ENCODE measurements at regions not wholly inside any gene's neighbourhood (a gene's known extent, or its start where the extent isn't known, plus 50 kb on each side); places are given as distances from the start of the nearest gene placed in this dataset.

DNA sequence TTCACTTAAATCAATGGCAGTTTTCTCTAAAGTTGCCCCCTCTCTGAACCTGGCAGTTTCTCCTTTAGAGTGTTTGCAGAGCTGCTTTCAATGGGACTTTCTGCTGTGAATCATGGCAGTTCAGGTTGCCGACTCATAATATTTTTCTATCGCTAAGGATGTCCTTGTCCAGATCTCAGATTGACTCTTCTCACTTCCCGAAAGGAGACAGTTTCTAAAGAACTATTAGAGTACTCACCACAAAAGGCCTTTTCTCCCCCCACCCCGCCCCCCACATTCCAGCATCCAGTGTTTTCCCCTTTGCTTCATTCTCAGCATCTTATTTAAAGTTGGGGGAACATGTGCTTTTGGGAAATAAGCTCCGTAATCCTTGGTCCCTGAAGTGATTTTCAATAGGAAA, 443.5 kb upstream of the KLF4 start:
- peak; percentile 45 for DNase-seq

DNA sequence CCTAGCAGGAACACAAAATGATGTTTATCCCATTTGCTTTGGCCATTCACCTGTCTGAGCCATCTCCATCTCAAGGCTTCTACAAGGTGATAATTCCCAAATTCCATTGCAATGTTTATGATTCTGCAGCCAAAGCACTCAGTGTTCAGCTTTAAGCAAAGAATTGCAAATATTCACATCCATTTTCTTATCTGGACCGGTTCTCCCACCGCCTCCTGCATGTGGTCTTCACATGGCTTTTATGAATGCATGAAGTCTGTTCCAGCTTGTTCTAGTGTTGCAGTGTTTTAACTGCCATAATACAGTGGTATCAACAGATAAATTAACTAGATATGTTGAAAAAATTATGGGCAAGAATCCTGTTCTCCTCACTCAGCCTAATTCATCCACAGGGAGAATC, 443.0 kb upstream of the KLF4 start:
- DNase-seq = no peak

GRCh38 chr9:107932046-107932445, 442.5 kb upstream of the KLF4 start:
- no peak for DNase-seq

GRCh38 chr9:107931071-107931715, 441.6 kb upstream of the KLF4 start:
- no peak for DNase-seq

DNA sequence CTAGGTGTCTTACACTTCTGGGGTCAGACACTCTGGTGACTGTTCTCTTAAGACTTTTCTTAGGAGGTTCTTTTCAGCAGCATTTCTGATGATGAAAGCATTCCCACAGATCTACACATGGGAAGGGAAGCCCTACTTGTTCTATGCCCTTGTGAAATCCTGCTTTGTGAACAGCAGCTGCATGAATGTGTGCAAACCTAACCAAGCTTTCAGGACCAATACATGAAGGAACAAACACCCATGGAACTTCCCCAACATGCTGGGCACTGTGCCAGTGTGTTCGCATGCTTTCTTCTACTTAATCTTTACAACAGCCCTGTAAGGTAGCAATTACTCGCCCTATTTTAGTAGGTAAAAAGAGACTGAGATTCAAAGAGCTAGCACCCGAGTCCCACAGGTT, 439.9 kb upstream of the KLF4 start:
- no peak for DNase-seq

- no peak for DNase-seq
Measured at GRCh38 chr9:107928701-107929371, 439.3 kb upstream of the KLF4 start.

GRCh38 chr9:107927276-107927675, 437.7 kb upstream of the KLF4 start:
- DNase-seq = no peak

GRCh38 chr9:107925749-107926297, 436.3 kb upstream of the KLF4 start:
- DNase-seq = no peak

GRCh38 chr9:107922260-107922659, 432.7 kb upstream of the KLF4 start:
- DNase-seq = no peak

DNA sequence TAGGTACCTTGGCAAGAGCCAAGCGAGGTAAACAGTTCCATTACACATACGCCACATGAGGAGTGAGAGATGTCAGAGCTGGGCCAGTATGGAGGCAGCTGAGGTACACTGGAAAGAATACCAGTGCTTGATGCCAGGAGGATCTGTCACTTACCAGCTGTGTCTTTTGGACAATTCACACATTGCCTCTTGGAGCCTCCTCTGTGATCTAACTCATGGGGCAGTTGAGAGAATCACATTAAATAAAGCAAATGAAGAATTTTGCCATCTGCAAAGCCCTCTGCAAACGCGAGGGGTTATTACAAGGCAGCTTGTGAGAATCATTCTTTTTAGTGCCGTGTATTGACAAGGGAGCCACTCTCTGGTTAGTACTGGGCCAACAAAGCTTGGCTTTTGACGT, 429.7 kb upstream of the KLF4 start:
- DNase-seq = peak; percentile 46

GRCh38 chr9:107918749-107919148, 429.2 kb upstream of the KLF4 start:
- no peak for DNase-seq

DNA sequence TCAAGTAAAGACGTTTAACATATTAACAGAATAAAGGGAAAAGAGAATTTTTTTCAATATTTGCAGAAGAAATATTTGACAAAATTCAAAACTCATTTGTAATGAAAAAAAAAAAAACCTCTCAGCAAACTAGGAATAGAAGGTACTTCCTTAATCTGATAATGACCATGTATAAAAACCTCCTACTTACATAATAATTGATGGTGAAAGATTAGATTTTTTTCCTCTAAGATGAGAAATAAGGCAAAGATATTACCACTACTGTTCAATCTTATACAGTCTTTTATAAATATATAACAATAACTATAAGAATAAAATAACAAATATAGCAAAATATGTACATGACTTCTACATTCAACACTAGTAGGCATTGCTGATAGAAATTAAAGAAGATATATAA, 424.6 kb upstream of the KLF4 start:
- DNase-seq = no peak

DNA sequence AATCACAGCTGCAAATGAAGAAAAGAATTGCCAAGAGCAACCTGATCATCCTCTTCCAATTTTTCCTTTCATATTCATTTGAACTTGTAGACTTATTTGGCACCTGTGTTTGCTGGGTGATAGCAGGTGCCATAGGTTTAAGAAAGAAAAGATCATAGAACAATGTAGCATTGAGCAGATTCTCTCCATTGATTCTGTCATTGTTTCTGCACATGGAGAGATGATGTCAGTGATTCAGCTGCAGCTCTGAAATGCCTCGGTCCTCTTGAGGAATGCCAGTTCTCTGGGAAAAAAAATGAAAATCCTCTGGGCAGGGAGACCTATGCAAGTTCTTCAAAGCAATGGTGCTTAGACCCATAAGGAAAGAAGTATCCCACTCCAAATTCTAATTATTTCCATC, 418.1 kb upstream of the KLF4 start:
- no peak for DNase-seq

DNA sequence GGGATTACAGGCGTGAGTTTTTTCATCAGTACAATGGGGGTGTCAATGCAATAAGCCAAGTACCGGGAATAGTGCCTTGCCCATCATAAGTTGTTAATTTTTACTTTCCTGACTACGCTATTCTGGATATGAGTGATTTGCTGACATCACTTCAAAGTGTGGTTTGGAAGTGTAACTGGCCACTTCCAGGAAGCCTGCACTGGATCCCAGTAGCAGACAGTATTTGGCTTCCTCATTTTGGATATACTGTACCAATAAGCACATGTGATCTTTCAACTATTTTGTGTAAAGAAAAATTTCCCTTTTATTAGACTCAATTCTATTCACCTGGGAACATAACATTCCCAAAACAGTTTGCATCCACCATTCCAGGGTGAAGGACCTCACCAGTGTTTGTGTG, 417.7 kb upstream of the KLF4 start:
- DNase-seq = no peak

- no peak for DNase-seq
Measured at GRCh38 chr9:107906074-107906473, 416.5 kb upstream of the KLF4 start.

DNA sequence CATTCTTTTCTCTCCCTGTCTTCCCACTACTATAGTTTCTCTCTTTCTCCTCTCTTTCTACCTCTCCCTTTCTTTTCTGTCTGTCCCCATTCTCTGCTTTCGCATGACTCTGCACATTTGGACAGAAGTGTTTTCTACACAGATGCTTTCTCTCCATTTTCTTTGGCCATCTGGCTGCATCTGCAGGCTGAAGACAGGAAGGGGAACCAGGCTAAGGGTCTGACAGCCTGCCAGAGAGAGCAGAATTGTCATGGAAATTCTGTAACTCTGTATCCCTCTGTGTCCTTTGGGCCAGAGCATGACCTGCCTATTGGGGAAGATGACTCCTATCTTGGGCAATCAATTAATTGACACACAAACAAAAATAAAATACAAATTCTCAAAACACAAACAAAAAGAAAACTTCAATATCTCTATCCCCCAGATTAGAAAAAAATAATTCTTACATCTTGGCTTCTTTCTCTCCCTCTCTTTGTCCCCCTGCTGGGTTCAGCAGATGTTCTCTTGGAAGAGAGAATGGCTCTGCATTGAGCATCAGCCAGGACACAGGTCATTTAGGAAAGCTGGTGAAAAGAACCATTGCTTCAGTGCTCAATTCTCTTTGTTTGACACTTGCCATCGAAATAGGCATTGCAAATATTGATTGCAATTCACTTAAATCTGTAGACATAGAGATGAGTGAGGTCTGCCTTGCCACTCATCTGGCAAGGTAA, 415.9 kb upstream of the KLF4 start:
- DNase-seq = no peak

GRCh38 chr9:107899961-107900330, 410.4 kb upstream of the KLF4 start:
- no peak for DNase-seq

DNA sequence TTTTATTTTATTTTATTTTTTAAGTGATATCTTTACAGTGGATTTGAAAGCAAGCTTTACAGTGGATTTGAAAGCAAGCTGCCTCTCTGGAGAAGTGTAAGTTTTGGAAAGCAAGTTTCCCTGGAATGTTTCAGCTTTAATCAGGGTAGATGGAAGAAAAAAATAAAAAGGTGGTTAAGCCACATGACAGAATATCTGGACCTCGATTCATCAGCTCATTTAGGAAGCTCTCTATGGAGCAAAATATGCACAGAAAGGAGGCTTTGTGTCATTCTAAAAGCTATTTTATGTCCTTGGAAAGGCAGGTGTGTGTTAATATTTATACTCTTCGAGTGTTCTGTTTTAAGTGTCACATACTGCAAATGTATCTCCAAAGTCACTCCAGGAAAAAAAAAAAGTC, 409.2 kb upstream of the KLF4 start:
- DNase-seq = no peak

DNA sequence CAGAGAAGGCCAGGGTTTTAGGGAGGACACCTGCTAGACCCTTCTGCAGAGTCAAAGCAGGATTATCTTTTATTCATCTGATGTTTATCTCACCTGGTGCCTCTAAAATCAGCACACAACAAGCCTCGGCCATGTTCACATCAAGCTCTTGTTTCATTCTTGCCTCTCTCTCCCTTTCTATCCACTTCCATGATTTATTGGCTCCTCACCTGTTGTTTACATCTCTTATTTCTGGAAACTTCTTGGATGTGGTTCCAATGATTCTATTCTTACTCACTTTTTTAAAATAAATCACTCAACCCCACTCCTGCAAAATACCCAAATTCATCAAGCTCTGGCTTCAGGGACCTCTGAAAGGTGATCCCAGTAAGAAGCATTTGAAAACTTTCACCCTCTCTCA, 407.0 kb upstream of the KLF4 start:
- no peak for DNase-seq

- no peak for DNase-seq
Measured at GRCh38 chr9:107895501-107896001, 406.0 kb upstream of the KLF4 start.

DNA sequence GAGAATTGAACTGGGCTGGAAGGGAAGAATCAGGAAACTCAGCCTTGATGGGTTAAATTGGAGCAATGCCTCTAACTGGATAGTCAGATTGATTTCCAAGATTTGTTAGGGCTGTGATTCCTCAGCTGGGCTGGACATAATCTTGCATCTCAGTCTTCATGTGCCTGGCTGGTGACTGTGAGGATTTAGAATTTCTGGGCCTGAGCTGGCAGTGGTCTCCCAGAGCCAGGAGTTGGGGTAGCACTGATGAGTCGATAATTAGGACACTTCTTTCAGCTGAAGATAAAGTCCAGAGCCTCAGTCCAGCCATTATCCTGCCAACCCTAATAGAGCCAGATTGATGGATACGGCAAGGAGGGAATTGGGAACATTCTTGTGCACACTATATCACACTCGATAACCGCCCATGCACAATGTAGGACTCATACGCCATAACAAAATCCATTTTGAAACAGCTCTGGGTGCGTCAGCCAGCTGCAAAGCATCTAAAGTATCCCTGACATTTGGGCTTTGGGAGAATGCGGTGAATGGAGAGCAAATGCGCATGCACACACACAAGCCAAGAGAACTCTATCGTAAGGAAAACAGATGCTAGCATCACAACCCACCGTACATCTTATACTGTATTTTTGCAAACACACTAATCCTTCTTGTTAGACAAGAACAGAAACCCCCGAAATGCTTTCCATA, 405.1 kb upstream of the KLF4 start:
- DNase-seq = peak; percentile 79

DNA sequence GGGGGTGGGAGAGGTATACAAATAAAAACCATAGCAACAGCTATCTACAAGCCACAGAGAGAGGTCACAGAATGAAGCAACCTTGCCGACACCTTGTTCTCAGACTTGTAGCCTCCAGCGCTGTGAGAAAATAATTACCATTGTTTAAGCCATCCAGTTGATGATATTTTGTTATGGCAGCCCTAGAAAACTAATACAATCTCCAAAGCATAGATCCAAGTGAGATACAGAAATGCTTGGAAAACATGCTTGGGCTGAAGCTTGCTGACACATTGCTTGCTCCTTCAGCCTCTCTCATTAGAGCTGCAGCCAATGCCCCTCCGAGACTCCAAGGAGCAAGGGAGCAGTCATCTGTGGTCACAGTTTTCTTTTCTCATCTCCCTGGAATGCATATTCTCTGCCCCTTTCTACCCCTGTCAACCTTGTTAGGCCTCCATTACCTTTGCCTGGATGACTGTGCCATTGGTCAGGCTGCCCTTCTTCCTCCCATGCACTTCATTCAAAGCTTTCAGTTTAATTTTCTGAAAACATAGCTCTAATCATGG, 401.4 kb upstream of the KLF4 start:
- DNase-seq = no peak

GRCh38 chr9:107888773-107889227, 399.2 kb upstream of the KLF4 start:
- DNase-seq = no peak
